Fibroblast of the aortic adventitia (primary cell): ENCODE measurements at regions not wholly inside any gene's neighbourhood (a gene's known extent, or its start where the extent isn't known, plus 50 kb on each side); places are given as distances from the start of the nearest gene placed in this dataset.

Source experiments
- DNase-seq: peaks from one replicate; pipeline ENCODE4 v3.0.0-alpha.2; 2010; ENCODE audit warnings: low read depth
- H3K4me3 ChIP-seq: 2 replicates; pipeline ENCODE4 v1.5.1; 2011; ENCODE audit warnings: low read depth, mild to moderate bottlenecking, control low read depth, low read length, moderate library complexity
- TF ChIP-seq, protein P1 (sequence below): IDR thresholded peaks from 2 replicates; pipeline ENCODE4 v1.5.1; 2011; ENCODE audit warnings: mild to moderate bottlenecking, low read length, control low read depth, inconsistent platforms; ENCODE audit not compliant: insufficient read depth

DNA sequence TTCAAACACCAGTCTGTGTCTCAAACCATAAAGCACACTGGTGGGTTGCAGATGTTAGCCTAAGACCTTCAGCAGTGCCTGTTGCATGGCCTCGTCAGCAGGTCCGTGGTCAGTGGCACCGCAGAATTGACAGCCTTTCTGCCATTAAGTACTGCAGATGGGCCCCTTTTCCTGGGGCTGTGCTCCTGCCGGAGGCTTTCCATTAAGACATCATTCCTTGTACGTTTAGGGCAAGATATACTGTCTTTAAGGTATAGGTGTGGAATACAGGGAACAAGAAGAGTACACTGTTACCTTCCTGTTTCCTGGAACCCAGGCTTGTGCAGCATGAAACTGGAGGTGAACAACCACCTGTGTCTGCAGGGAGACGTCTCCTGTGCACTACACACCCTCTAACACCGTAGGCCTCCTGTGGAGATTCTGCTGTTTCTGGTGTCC, 67.9 kb upstream of the WDR1 start:
- H3K4me3 ChIP-seq = no peak overlapping the region
- no peak for DNase-seq
- TF ChIP-seq, protein P1, sequence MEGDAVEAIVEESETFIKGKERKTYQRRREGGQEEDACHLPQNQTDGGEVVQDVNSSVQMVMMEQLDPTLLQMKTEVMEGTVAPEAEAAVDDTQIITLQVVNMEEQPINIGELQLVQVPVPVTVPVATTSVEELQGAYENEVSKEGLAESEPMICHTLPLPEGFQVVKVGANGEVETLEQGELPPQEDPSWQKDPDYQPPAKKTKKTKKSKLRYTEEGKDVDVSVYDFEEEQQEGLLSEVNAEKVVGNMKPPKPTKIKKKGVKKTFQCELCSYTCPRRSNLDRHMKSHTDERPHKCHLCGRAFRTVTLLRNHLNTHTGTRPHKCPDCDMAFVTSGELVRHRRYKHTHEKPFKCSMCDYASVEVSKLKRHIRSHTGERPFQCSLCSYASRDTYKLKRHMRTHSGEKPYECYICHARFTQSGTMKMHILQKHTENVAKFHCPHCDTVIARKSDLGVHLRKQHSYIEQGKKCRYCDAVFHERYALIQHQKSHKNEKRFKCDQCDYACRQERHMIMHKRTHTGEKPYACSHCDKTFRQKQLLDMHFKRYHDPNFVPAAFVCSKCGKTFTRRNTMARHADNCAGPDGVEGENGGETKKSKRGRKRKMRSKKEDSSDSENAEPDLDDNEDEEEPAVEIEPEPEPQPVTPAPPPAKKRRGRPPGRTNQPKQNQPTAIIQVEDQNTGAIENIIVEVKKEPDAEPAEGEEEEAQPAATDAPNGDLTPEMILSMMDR = no peak

DNA sequence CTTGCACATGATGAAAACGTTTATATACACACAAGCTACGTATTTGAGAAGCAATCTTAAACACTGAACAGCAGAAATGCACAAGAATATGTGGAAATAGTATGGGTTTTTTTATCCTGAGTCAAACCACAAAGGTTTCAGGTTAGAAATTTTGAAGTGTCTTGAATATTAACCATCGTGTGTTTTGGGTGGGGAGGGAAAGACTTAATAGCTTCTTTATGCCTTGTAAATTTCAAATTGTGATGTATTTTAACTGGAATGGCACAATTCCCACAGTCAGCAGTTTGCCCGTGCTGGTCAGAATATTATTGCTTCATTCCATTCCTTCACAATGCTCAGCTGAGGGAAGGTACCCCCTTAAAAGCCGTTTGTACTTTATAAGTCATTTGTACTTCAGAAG, 67.4 kb upstream of the WDR1 start:
- DNase-seq = peak; percentile 82

DNA sequence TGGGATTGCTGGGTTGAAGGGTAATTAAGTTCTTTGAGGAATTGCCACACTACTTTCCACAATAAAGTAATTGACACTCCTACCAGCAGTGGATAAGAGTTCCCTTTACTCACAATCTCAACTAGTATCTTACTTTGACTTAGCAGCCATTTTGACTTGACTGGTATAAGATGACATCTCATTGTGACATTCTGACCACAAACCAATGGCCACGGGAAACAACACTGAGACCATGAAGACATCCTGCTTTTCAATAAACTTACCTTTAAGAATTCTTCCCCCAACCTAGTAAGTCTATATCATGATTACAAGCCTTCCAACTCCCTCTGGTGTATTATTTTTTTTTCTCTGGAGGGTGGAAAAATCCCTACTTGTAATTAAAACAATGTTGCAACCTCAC, 66.9 kb upstream of the WDR1 start:
- TF ChIP-seq, protein P1 = no peak
- DNase-seq = no peak

More for the DNA sequence above, 67.4 kb upstream of the WDR1 start:
- H3K4me3 ChIP-seq = no peak overlapping the region
- TF ChIP-seq, protein P1 = no peak

DNA sequence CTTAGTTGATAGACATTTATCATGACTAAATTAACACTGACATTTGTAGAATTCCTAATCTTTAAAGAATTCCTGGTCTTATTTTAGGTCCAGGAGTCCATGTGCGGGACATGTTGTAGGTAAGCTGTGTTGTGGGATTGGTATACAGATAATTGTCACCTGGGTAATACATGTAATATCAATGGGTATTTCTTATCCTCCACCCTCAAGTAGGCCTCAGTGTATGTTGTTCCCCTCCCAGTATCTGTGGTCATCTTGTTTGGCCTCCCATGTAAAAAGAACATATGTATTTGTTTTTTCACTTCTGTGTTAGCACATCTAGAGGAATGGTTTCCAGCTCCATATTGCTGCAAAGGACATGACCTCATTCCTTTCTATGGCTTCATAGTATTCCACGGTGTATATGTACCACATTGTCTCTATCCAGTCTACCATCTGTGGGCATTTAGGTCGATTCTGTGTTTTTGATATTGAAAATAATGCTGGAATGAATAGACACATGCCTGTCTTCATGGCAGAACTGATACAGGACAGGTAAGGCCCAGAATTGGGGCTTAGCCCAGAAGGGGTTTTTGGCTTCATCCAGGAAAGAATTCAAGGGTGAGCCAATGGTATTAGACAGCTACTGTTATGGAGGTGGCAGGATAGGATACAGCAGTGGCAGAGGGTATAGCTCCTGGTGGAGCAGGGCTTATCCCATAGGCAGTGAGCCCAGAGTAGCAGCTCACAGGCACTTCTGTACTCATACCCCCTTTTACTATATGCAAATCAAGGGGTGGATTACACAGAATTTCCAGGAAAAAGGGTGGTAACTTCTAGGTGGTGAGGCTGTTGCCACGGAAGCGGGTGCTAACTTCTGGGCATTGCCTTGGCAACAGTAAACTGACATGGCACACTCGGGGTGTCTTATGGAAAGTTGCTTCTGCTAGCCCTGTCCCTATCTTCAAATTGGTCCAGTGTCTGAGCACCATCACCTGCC, 66.1 kb upstream of the WDR1 start:
- TF ChIP-seq, protein P1 = no peak

More for the DNA sequence above, 66.9 kb upstream of the WDR1 start:
- no peak overlapping the region for H3K4me3 ChIP-seq

DNA sequence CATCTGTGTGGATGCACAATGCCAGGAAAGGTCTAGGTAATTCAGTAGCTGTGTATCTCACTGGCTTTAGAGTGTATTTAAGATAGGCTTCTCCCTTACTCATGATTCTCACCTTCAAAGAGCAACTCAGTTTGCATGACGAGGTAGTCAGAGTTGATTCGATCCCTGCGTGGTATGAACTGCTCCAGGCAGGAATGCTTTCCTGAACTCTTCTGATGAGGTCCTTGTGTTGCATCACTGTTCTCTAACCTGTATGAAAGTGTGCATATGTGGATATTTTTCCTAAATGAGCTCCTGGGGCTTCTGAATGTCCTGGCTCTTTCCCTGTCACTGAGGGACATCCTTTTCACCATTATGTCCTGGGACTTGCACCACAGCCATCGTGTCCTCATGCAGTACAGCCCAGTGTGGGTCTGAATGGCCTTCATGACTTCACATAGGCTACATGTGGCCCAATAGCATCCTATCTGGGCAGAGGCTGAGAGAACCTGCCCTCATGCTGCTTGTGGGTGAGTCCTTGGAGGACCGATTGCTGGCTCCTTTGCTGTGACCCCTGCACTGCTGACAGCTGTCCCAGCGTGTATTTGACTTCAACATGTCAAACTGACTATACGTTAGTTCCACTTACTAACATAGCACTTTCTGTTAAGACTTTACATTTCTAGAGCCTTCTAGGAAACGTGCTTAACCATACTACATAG, 65.3 kb upstream of the WDR1 start:
- TF ChIP-seq, protein P1 = no peak
- no peak for DNase-seq
- no peak overlapping the region for H3K4me3 ChIP-seq

More for the DNA sequence above, 66.1 kb upstream of the WDR1 start:
- no peak for DNase-seq
- no peak overlapping the region for H3K4me3 ChIP-seq

DNA sequence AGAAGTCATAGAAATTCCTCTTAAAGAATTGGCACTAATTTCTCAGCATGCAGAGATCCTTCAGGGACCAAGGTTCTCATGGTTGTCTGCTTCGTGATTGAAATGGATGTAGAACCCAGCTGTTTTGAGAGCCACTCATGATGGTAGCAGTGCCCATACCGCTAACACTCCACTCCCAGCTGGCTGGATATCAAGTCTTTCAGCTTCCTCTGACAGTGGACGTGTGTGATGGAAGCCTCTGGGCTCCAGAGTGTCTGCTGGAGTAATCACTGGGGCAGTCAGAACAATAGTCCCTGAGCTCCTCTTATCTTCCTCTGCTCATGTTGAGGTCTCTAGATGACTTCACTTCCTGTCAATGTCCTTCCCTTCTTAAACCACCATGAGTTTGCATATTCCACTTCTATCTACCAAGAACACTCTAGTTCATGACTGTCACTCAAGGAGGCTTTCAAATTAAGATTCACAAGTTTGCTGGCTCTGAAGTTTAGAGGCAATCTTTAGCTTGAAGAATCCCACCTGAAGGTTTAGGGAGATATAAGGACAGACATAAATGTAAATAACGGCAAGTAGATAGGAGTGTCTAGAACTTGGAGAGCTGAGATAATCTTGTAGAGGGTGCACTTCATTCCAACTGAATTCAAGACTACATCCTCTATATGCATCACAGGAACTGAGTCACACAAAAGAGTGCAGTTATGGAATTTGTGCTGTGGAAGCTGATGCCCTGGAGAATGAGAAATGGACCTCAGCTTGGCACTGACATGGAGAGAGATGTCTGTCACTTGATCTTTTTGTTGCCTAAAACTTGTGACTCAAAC, 64.5 kb upstream of the WDR1 start:
- peak; percentile 96 for DNase-seq
- H3K4me3 ChIP-seq = no peak overlapping the region
- TF ChIP-seq, protein P1 = no peak
